GM19395 (cell line): ENCODE measurements at regions not wholly inside any gene's neighbourhood (a gene's known extent, or its start where the extent isn't known, plus 50 kb on each side); places are given as distances from the start of the nearest gene placed in this dataset.
"Not testable (repeated sequence)": the region's sequence is repeated elsewhere in the genome, so short reads cannot be mapped to it uniquely, and the experiment has no call there.

Experiments
- ATAC-seq: cut with Tn5 transposase; IDR thresholded peaks from one replicate; pipeline ENCODE4 v1.9.1; 2021; ENCODE audit warnings: mild to moderate bottlenecking, moderate library complexity; ENCODE audit not compliant: unreplicated experiment

- no peak for ATAC-seq
Observed at GRCh38 chr2:183773775-183774174, 649.5 kb downstream of the NUP35 start.

- ATAC-seq: no peak
Observed at GRCh38 chr2:183780072-183780471, 655.8 kb downstream of the NUP35 start.

GRCh38 chr2:183782436-183782835 is 658.2 kb downstream of the NUP35 start:
- ATAC-seq: no peak

GRCh38 chr2:183788796-183789195 is 664.6 kb downstream of the NUP35 start:
- ATAC-seq: not testable (repeated sequence)

- ATAC-seq: not testable (repeated sequence)
Observed at GRCh38 chr2:183792165-183792924, 668.1 kb downstream of the NUP35 start.

- no peak for ATAC-seq
Observed at GRCh38 chr2:183798535-183798934, 674.3 kb downstream of the NUP35 start.

GRCh38 chr2:183799761-183800160 is 675.5 kb downstream of the NUP35 start:
- no peak for ATAC-seq

- ATAC-seq: no peak
Observed at GRCh38 chr2:183803596-183803995, 679.4 kb downstream of the NUP35 start.

- ATAC-seq: no peak
Observed at GRCh38 chr2:183807870-183808269, 683.6 kb downstream of the NUP35 start.

- no peak for ATAC-seq
Observed at GRCh38 chr2:183809404-183809803, 685.2 kb downstream of the NUP35 start.

- no peak for ATAC-seq
Observed at GRCh38 chr2:183811281-183811680, 687.0 kb downstream of the NUP35 start.

GRCh38 chr2:183812091-183812490 is 687.8 kb downstream of the NUP35 start:
- ATAC-seq: no peak

- no peak for ATAC-seq
Observed at GRCh38 chr2:183825710-183826109, 701.5 kb downstream of the NUP35 start.

- no peak for ATAC-seq
Observed at GRCh38 chr2:183829931-183830330, 705.7 kb downstream of the NUP35 start.

- no peak for ATAC-seq
Observed at GRCh38 chr2:183837157-183837556, 712.9 kb downstream of the NUP35 start.

- ATAC-seq: no peak
Observed at GRCh38 chr2:183838295-183838694, 714.1 kb downstream of the NUP35 start.

GRCh38 chr2:183840061-183840584 is 715.9 kb downstream of the NUP35 start:
- ATAC-seq: no peak

- not testable (repeated sequence) for ATAC-seq
Observed at GRCh38 chr2:183849826-183850225, 725.6 kb downstream of the NUP35 start.

GRCh38 chr2:183859129-183859528 is 734.9 kb downstream of the NUP35 start:
- no peak for ATAC-seq

- no peak for ATAC-seq
Observed at GRCh38 chr2:183866666-183867065, 731.7 kb upstream of the ZNF804A start.

- ATAC-seq: no peak
Observed at GRCh38 chr2:183867206-183867605, 731.1 kb upstream of the ZNF804A start.

GRCh38 chr2:183868153-183868552 is 730.2 kb upstream of the ZNF804A start:
- ATAC-seq: peak; percentile 16

- ATAC-seq: peak; percentile 61
Observed at GRCh38 chr2:183868707-183869106, 729.6 kb upstream of the ZNF804A start.
